A673 (cell line): ENCODE measurements at regions not wholly inside any gene's neighbourhood (a gene's known extent, or its start where the extent isn't known, plus 50 kb on each side); places are given as distances from the start of the nearest gene placed in this dataset.

Experiments
- BruUV-seq: library from RNA; stranded (reverse); fragments of 400-500 nt; replicated peaks from 2 replicates; lab custom pipeline; 2021; lab: Mats Ljungman, UMichigan
- CTCF ChIA-PET: fragments of 300-600 bp; sonication (Branson Sonifier 250); formaldehyde crosslinking; loops from one replicate; lab custom pipeline; 2022; ENCODE audit warnings: antibody characterized with exemption; lab: Charles Lee
- POLR2A ChIA-PET: fragments of 300-600 bp; sonication (Branson Sonifier 250); formaldehyde crosslinking; loops from one replicate; lab custom pipeline; 2022; ENCODE audit warnings: antibody characterized with exemption; ENCODE audit not compliant: low non-redundant PET; lab: Charles Lee
- DNase-seq: peaks from one replicate; pipeline ENCODE4 v3.0.0-alpha.2; 2015; ENCODE audit warnings: low spot score
- H3K27ac ChIP-seq: fragments of 200-600 bp; sonication (generic); 2 replicates; pipeline ENCODE4 v1.5.1; 2016; ENCODE audit warnings: mixed run types, low read depth, mild to moderate bottlenecking, mixed read lengths, antibody characterized with exemption, low read length; ENCODE audit not compliant: poor library complexity, severe bottlenecking
- H3K27me3 ChIP-seq: fragments of 200-600 bp; sonication (generic); replicated peaks from 2 replicates; pipeline ENCODE4 v1.6.1; 2017; ENCODE audit warnings: mixed run types, low read depth, mild to moderate bottlenecking, mixed read lengths, antibody characterized with exemption, low read length; ENCODE audit not compliant: insufficient read depth, poor library complexity
- H3K36me3 ChIP-seq: fragments of 200-600 bp; sonication (generic); 2 replicates; pipeline ENCODE4 v1.6.1; 2016; ENCODE audit warnings: mixed run types, mild to moderate bottlenecking, mixed read lengths, antibody characterized with exemption, low read length; ENCODE audit not compliant: insufficient read depth, poor library complexity, severe bottlenecking
- H3K4me1 ChIP-seq: fragments of 200-600 bp; sonication (generic); 2 replicates; pipeline ENCODE4 v1.6.1; 2017; ENCODE audit warnings: mixed run types, mild to moderate bottlenecking, mixed read lengths, antibody characterized with exemption, low read length; ENCODE audit not compliant: insufficient read depth, poor library complexity, severe bottlenecking
- H3K4me3 ChIP-seq: fragments of 200-600 bp; sonication (generic); 2 replicates; pipeline ENCODE4 v1.5.1; 2016; ENCODE audit warnings: low read depth, mixed run types, mild to moderate bottlenecking, mixed read lengths, low read length; ENCODE audit not compliant: poor library complexity, severe bottlenecking
- H3K9me3 ChIP-seq: fragments of 200-600 bp; sonication (generic); 2 replicates; pipeline ENCODE4 v1.6.1; 2016; ENCODE audit warnings: mixed run types, low read depth, mild to moderate bottlenecking, mixed read lengths, antibody characterized with exemption, low read length; ENCODE audit not compliant: poor library complexity, severe bottlenecking
- CTCF ChIP-seq: fragments of 300-800, 200-600 bp; sonication (generic); conservative IDR thresholded peaks from 2 replicates; pipeline ENCODE4 v1.5.1; 2017; ENCODE audit warnings: low read depth, mild to moderate bottlenecking, antibody characterized with exemption, low read length, moderate library complexity, mixed read lengths
- EZH2 ChIP-seq: fragments of 200-600 bp; sonication (generic); IDR thresholded peaks from 2 replicates; pipeline ENCODE4 v1.6.1; 2017; ENCODE audit warnings: borderline replicate concordance, low read depth, mild to moderate bottlenecking, mixed read lengths, antibody characterized with exemption, low read length; ENCODE audit not compliant: poor library complexity, severe bottlenecking
- intact Hi-C: fragments of 100-400 bp; cut with micrococcal nuclease; formaldehyde crosslinking; loops from one replicate; pipeline ENCODE4 v1.10.0; 2022; ENCODE audit not compliant: unreplicated experiment

GRCh38 chr6:93496548-93496947, 77.2 kb upstream of the EPHA7 start:
- POLR2A ChIA-PET = no interaction called here
- no peak for TF ChIP-seq CTCF
- no peak for TF ChIP-seq EZH2
- CTCF ChIA-PET = no interaction called here
- H3K36me3 ChIP-seq = no peaks in the 10 kb centered on the region
- H3K4me3 ChIP-seq = no peak overlapping the region
- intact Hi-C loops = no loop called here
- no peaks in the 10 kb centered on the region for H3K4me1 ChIP-seq
- peak; percentile 28 for DNase-seq
- no TSS peak for BruUV-seq
- no peak overlapping the region for H3K27ac ChIP-seq
- H3K27me3 ChIP-seq = no peaks in the 10 kb centered on the region
- no peaks in the 10 kb centered on the region for H3K9me3 ChIP-seq

- no peak for TF ChIP-seq EZH2
- TF ChIP-seq CTCF = no peak
- ChIA-PET CTCF (no interaction called here), POLR2A (no interaction called here)
- BruUV-seq = no TSS peak
- no peak overlapping the region for H3K27ac ChIP-seq
- H3K36me3 ChIP-seq = no peaks in the 10 kb centered on the region
- intact Hi-C loops = no loop called here
- no peaks in the 10 kb centered on the region for H3K9me3 ChIP-seq
- H3K27me3 ChIP-seq = no peaks in the 10 kb centered on the region
- no peaks in the 10 kb centered on the region for H3K4me1 ChIP-seq
- no peak for DNase-seq
- no peak overlapping the region for H3K4me3 ChIP-seq
Measured at GRCh38 chr6:93494057-93494456, 74.7 kb upstream of the EPHA7 start.

- H3K27ac ChIP-seq = no peak overlapping the region
- H3K27me3 ChIP-seq = no peaks in the 10 kb centered on the region
- ChIA-PET CTCF (no interaction called here), POLR2A (no interaction called here)
- no peaks in the 10 kb centered on the region for H3K4me1 ChIP-seq
- DNase-seq = no peak
- no peak for TF ChIP-seq CTCF
- TF ChIP-seq EZH2 = no peak
- no TSS peak for BruUV-seq
- H3K4me3 ChIP-seq = no peak overlapping the region
- no peaks in the 10 kb centered on the region for H3K36me3 ChIP-seq
- intact Hi-C loops = no loop called here
- H3K9me3 ChIP-seq = no peaks in the 10 kb centered on the region
Measured at GRCh38 chr6:93474733-93475179, 55.4 kb upstream of the EPHA7 start.
